ENCODE measurements at regions not wholly inside any gene's neighbourhood (a gene's known extent, or its start where the extent isn't known, plus 50 kb on each side); places are given as distances from the start of the nearest gene placed in this dataset.

DNA sequence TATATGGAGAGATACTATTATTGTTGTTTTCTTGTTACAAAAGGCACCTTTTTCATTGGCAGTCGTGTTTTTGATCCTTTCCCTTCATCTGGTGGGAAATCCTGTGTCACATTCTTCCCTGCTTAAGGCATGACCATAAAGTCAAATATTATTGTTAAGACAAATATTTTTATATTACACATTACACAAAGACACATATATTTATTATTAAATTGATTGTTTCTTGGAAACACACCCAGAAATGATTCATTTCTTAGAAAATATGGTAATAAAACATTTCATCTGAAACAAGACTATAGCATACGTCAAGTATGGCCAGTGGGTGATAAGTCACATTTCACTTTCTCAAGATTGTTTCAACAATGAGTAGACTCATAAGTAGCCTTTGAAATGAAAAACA, 77.3 kb downstream of the KCTD12 start:
- Histone ChIP-seq H3K9ac (ENCODE audit: insufficient read depth in 1 of 2, low read length in 2 of 2) (no peak overlapping the region), H3K9me3 (ENCODE audit: control insufficient read depth in 4 of 4, insufficient read depth in 3 of 4, low read length in 3 of 4) (no peaks in the 10 kb centered on the region), H3K27me3 (ENCODE audit: control insufficient read depth in 3 of 3, insufficient read depth in 3 of 3, low read length in 2 of 3) (no peaks in the 10 kb centered on the region), H3K27ac (ENCODE audit: low read depth in 1 of 2, low read length in 1 of 2) (no peak overlapping the region), H3K36me3 (ENCODE audit: control insufficient read depth in 4 of 4, insufficient read depth in 4 of 4, low read length in 4 of 4) (no peaks in the 10 kb centered on the region), H3K4me3 (no peak overlapping the region), H3K4me1 (ENCODE audit: control insufficient read depth in 5 of 5, insufficient read depth in 5 of 5, low read length in 5 of 5) (peaks cover 0 to 6% (median 4%) of the 10 kb centered on the region in 5 donors)
- TF ChIP-seq CTCF (IDR thresholded peaks at IDR 0.05; ENCODE audit: control extremely low read depth, extremely low read depth), result no peak
- WGBS, 2 donors, result 53 to 81% methylated on average over 2 of the region's 2 CpGs
- DNase-seq (no peak), ATAC-seq (ENCODE audit: insufficient read depth, low FRiP score) (no peak)

GRCh38 chr13:76804801-76805200, 81.4 kb downstream of the KCTD12 start:
- H3K4me3 ChIP-seq, result no peak overlapping the region
- DNase-seq (no peak), ATAC-seq (ENCODE audit: insufficient read depth, low FRiP score) (no peak)
- H3K4me1 ChIP-seq (ENCODE audit: control insufficient read depth in 5 of 5, insufficient read depth in 5 of 5, low read length in 5 of 5), result peaks cover 0 to 5% (median 0%) of the 10 kb centered on the region in 5 donors
- 63 to 76% methylated on average over 4 of the region's 4 CpGs for WGBS, 2 donors
- no peak overlapping the region for H3K27ac ChIP-seq (ENCODE audit: low read depth in 1 of 2, low read length in 1 of 2)
- TF ChIP-seq CTCF (IDR thresholded peaks at IDR 0.05; ENCODE audit: control extremely low read depth, extremely low read depth), result no peak
- H3K9ac ChIP-seq (ENCODE audit: insufficient read depth in 1 of 2, low read length in 2 of 2), result no peak overlapping the region
- no peaks in the 10 kb centered on the region for H3K27me3 ChIP-seq (ENCODE audit: control insufficient read depth in 3 of 3, insufficient read depth in 3 of 3, low read length in 2 of 3)
- no peaks in the 10 kb centered on the region for H3K9me3 ChIP-seq (ENCODE audit: control insufficient read depth in 4 of 4, insufficient read depth in 3 of 4, low read length in 3 of 4)
- H3K36me3 ChIP-seq (ENCODE audit: control insufficient read depth in 4 of 4, insufficient read depth in 4 of 4, low read length in 4 of 4), result no peaks in the 10 kb centered on the region

DNA sequence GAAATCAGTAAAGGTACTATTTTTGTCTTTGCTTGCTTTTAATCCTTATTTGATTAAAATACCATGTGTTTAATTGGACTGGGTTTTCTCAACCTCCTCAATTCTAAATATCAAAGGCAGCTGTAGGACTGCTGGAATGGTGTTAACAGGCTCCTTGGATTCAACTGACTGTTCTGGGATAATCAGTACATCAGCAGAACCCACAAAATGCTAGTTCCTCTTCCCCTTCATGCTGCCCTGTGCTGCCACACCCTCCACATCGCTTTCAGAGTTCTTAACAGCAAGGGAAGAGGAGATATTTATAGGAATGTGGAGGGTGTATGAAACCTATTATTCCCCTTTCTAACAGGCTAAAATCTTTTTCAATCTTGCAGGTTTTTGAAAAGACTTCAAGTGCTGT, 82.4 kb downstream of the KCTD12 start:
- no peak for TF ChIP-seq CTCF (IDR thresholded peaks at IDR 0.05; ENCODE audit: control extremely low read depth, extremely low read depth)
- Histone ChIP-seq H3K9ac (ENCODE audit: insufficient read depth in 1 of 2, low read length in 2 of 2) (no peak overlapping the region), H3K27ac (ENCODE audit: low read depth in 1 of 2, low read length in 1 of 2) (no peak overlapping the region), H3K27me3 (ENCODE audit: control insufficient read depth in 3 of 3, insufficient read depth in 3 of 3, low read length in 2 of 3) (no peaks in the 10 kb centered on the region), H3K9me3 (ENCODE audit: control insufficient read depth in 4 of 4, insufficient read depth in 3 of 4, low read length in 3 of 4) (no peaks in the 10 kb centered on the region), H3K4me3 (no peak overlapping the region), H3K4me1 (ENCODE audit: control insufficient read depth in 5 of 5, insufficient read depth in 5 of 5, low read length in 5 of 5) (peaks cover 0 to 5% (median 0%) of the 10 kb centered on the region in 5 donors), H3K36me3 (ENCODE audit: control insufficient read depth in 4 of 4, insufficient read depth in 4 of 4, low read length in 4 of 4) (no peaks in the 10 kb centered on the region)
- 36 to 63% methylated on average over 1 of the region's 1 CpG for WGBS, 2 donors
- ATAC-seq (ENCODE audit: insufficient read depth, low FRiP score) (no peak), DNase-seq (no peak)

DNA sequence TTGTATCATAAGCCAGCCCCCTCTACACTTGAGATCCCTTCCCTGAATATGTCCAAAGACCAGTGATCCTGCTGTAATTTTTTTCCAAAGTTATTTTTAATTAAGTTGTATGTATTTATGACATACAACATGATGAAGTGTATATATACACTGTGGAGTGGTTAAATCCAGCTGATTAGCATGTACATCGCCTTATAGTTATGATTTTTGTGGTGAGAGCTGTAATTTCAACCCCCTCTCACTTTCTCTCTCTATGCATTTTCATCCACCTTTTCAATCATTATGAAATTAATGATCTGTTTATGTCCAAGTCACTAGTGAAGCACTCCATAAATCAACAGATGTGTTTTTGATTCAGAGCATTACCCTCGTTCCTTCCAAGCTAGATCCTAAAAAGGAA, 85.3 kb downstream of the KCTD12 start:
- no peaks in the 10 kb centered on the region for H3K27me3 ChIP-seq (ENCODE audit: control insufficient read depth in 3 of 3, insufficient read depth in 3 of 3, low read length in 2 of 3)
- ATAC-seq (ENCODE audit: insufficient read depth, low FRiP score) (no peak), DNase-seq (peak in 2 of 3 donors; percentile 87 to 91)
- H3K9me3 ChIP-seq (ENCODE audit: control insufficient read depth in 4 of 4, insufficient read depth in 3 of 4, low read length in 3 of 4), result no peaks in the 10 kb centered on the region
- no peak for TF ChIP-seq CTCF (IDR thresholded peaks at IDR 0.05; ENCODE audit: control extremely low read depth, extremely low read depth)
- peaks cover 0 to 5% (median 0%) of the 10 kb centered on the region in 5 donors for H3K4me1 ChIP-seq (ENCODE audit: control insufficient read depth in 5 of 5, insufficient read depth in 5 of 5, low read length in 5 of 5)
- no peaks in the 10 kb centered on the region for H3K36me3 ChIP-seq (ENCODE audit: control insufficient read depth in 4 of 4, insufficient read depth in 4 of 4, low read length in 4 of 4)
- no peak overlapping the region for H3K9ac ChIP-seq (ENCODE audit: insufficient read depth in 1 of 2, low read length in 2 of 2)
- H3K27ac ChIP-seq (ENCODE audit: low read depth in 1 of 2, low read length in 1 of 2), result no peak overlapping the region
- 75 to 87% methylated on average over 2 of the region's 2 CpGs for WGBS, 2 donors
- H3K4me3 ChIP-seq, result no peak overlapping the region

Measured in lung (tissue), 11 donors.